NCI-H526 (cell line): ENCODE measurements at regions not wholly inside any gene's neighbourhood (a gene's known extent, or its start where the extent isn't known, plus 50 kb on each side); places are given as distances from the start of the nearest gene placed in this dataset.

ENCODE experiments used
- DNase-seq, 2 experiments: peaks; one replicate each; lab custom pipeline; 2025; lab: John Stamatoyannopoulos, UW

- DNase-seq: no peak
Observed at GRCh38 chr12:130258863-130259262, 78.8 kb upstream of the PIWIL1 start.

- DNase-seq: no peak
Observed at GRCh38 chr12:130263025-130263424, 74.7 kb upstream of the PIWIL1 start.

DNA sequence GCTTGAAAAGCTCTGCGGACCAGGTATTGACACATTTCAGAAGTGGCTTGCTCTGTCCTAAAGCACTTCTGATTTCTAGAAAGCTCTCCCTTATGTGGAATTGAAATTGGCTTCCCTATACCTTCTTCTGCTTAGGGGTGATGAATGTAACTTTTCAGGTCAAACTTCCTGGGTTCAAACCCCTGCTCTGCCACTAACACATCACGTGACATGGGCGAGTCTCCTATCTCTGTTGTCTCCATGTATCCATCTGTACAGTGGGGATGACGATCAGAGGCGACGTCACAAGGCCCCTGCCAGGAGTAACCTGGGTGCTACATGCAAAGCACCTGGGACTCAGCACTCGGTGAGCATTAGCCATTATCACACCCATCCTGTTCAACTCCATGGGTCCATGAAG lies 73.7 kb upstream of the PIWIL1 start:
- no peak for DNase-seq

DNA sequence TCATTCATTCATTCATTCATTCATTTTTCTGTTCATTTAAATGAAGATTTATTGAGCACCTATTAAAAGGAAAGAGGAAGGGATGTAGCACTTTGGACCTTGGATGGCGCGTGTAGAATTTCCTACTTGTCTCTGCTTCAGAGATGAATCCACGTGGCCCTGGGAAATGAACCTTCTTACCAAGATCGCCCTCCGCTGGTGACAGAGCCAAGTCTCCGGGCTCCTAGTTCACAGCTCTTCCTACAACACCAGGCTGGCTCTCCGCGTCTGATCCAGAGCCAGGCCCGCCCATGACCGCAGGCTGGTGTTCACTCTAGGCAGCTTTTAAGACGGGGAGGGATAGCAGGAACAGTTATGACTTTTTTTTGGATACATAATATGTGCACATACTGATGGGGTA lies 70.9 kb upstream of the PIWIL1 start:
- DNase-seq: peak in 1 of 2 experiments; percentile 42

DNA sequence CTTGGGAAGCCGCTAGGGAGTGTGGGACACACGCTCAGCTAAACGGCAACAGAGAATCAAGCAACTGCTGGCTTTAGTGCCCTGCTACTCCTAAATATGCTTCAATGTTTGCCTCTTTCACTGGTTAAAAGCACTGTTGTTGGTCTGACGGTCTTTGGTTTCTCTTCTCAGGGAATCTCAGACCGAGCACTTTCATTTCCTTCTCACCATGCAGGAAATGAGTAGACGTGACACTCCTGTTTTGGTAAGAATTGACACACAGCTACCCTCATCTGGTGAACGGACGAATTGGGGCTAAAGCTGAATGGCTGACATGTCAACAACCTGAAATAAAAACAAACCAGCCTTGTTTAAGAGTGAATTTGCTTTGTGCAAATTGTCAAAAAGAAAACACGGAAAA lies 57.5 kb upstream of the PIWIL1 start:
- DNase-seq: no peak

- no peak for DNase-seq
Observed at GRCh38 chr12:130280742-130281141, 56.9 kb upstream of the PIWIL1 start.

- peak in 1 of 2 experiments; percentile 42 for DNase-seq
Observed at GRCh38 chr12:130281153-130281799, 56.4 kb upstream of the PIWIL1 start.

GRCh38 chr12:130286041-130286440 lies 51.6 kb upstream of the PIWIL1 start:
- DNase-seq: peak; percentile 18 to 19

DNA sequence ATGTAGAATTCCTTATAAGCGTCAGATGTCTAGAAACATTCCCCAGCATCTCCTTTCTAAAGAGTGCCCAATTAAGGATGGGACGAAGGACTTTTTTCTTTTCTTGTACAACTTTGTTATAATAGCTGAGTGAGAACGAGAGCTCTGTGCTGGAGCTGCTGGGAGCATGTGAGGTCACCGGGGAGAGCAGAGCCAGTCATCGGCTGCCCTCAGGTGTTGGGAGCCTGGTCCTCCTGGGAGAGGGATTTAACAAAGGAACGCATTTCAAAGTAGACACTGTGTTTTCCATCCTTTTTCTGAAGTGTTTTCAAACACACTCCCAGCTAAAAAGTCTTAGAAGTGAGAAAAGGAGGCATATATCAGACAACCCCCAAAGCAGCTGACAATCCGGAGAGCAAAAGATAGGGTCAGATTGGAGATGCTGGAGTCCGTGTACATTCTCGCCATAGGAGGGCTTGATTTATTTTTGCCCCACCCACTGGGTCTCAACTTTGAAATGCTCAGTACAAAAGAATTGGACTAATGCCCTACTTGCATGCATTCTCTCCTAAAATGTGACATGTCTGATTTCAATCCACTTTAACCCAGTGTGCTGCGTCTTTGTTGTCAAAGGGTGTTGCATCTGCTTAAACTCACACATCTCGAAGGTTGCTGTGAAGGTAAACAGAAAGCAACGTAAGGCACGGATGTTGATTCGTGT lies 50.8 kb upstream of the PIWIL1 start:
- DNase-seq: no peak
